Subcutaneous abdominal adipose tissue (tissue), 5 donors: ENCODE measurements at regions not wholly inside any gene's neighbourhood (a gene's known extent, or its start where the extent isn't known, plus 50 kb on each side); places are given as distances from the start of the nearest gene placed in this dataset.

Experiments used
- H3K27ac ChIP-seq: one replicate; pipeline ENCODE4 v1.7.0; 2013; ENCODE audit warnings: low read depth, mild to moderate bottlenecking, inconsistent platforms, low read length, moderate library complexity
- H3K27me3 ChIP-seq, 5 donors: one replicate each; pipeline ENCODE4 v1.7.0; 2013; ENCODE audit warnings: low read length in 5 of 5, inconsistent platforms in 1 of 5; ENCODE audit not compliant: control insufficient read depth in 5 of 5, insufficient read depth in 4 of 5
- H3K36me3 ChIP-seq, 5 donors: one replicate each; pipeline ENCODE4 v1.7.0; 2013; ENCODE audit warnings: low read length in 5 of 5; ENCODE audit not compliant: control insufficient read depth in 5 of 5, insufficient read depth in 5 of 5
- H3K4me1 ChIP-seq, 5 donors: one replicate each; pipeline ENCODE4 v1.7.0; 2013; ENCODE audit warnings: low read length in 5 of 5, mild to moderate bottlenecking in 3 of 5, moderate library complexity in 1 of 5; ENCODE audit not compliant: control insufficient read depth in 5 of 5, insufficient read depth in 5 of 5
- H3K4me3 ChIP-seq, 5 donors: one replicate each; pipeline ENCODE4 v1.7.0; 2013; ENCODE audit warnings: low read length in 5 of 5, low read depth in 1 of 5
- H3K9ac ChIP-seq, 5 donors: one replicate each; pipeline ENCODE4 v1.7.0; 2013; ENCODE audit warnings: low read length in 5 of 5, mild to moderate bottlenecking in 4 of 5, moderate library complexity in 3 of 5
- H3K9me3 ChIP-seq, 5 donors: one replicate each; pipeline ENCODE4 v1.7.0; 2013; ENCODE audit warnings: low read length in 5 of 5; ENCODE audit not compliant: control insufficient read depth in 5 of 5
- donor health status: healthy.
- donor health status: healthy.
- donor health status: healthy.
- donor health status: healthy.
- donor health status: healthy.

GRCh38 chr13:37395544-37395943 is 203.0 kb downstream of the POSTN start:
- Histone ChIP-seq H3K27ac (no peak overlapping the region), H3K4me1 (no peaks in the 10 kb centered on the region), H3K4me3 (no peak overlapping the region), H3K36me3 (no peaks in the 10 kb centered on the region), H3K9ac (no peak overlapping the region), H3K9me3 (peaks cover 0 to 5% (median 0%) of the 10 kb centered on the region in 5 donors), H3K27me3 (no peaks in the 10 kb centered on the region)

GRCh38 chr13:37392389-37392788 is 206.2 kb downstream of the POSTN start:
- no peaks in the 10 kb centered on the region for H3K36me3 ChIP-seq
- H3K27me3 ChIP-seq, result no peaks in the 10 kb centered on the region
- H3K4me1 ChIP-seq, result no peaks in the 10 kb centered on the region
- peaks cover 0 to 5% (median 0%) of the 10 kb centered on the region in 5 donors for H3K9me3 ChIP-seq
- no peak overlapping the region for H3K27ac ChIP-seq
- H3K9ac ChIP-seq, result no peak overlapping the region
- H3K4me3 ChIP-seq, result no peak overlapping the region

- no peak overlapping the region for H3K9ac ChIP-seq
- peaks cover 0 to 3% (median 0%) of the 10 kb centered on the region in 5 donors for H3K9me3 ChIP-seq
- no peaks in the 10 kb centered on the region for H3K4me1 ChIP-seq
- H3K4me3 ChIP-seq, result no peak overlapping the region
- H3K36me3 ChIP-seq, result no peaks in the 10 kb centered on the region
- no peak overlapping the region for H3K27ac ChIP-seq
- no peaks in the 10 kb centered on the region for H3K27me3 ChIP-seq
Measured at GRCh38 chr13:37390735-37391134, 207.8 kb downstream of the POSTN start.

- H3K9me3 ChIP-seq, result no peaks in the 10 kb centered on the region
- H3K27ac ChIP-seq, result no peak overlapping the region
- no peak overlapping the region for H3K9ac ChIP-seq
- H3K4me3 ChIP-seq, result no peak overlapping the region
- no peaks in the 10 kb centered on the region for H3K27me3 ChIP-seq
- no peaks in the 10 kb centered on the region for H3K4me1 ChIP-seq
- H3K36me3 ChIP-seq, result no peaks in the 10 kb centered on the region
Measured at GRCh38 chr13:37385956-37386670, 212.5 kb downstream of the POSTN start.

- no peak overlapping the region for H3K27ac ChIP-seq
- H3K9me3 ChIP-seq, result peaks cover 0 to under 1% (median 0%) of the 10 kb centered on the region in 5 donors
- H3K9ac ChIP-seq, result no peak overlapping the region
Measured at GRCh38 chr13:37385248-37385647, 213.3 kb downstream of the POSTN start.

GRCh38 chr13:37383856-37384370 is 214.7 kb downstream of the POSTN start:
- Histone ChIP-seq H3K9ac (no peak overlapping the region), H3K4me3 (no peak overlapping the region), H3K27me3 (no peaks in the 10 kb centered on the region), H3K9me3 (peaks cover 0 to 3% (median 0%) of the 10 kb centered on the region in 5 donors), H3K4me1 (no peaks in the 10 kb centered on the region), H3K27ac (no peak overlapping the region), H3K36me3 (no peaks in the 10 kb centered on the region)

More at GRCh38 chr13:37385248-37385647, 213.3 kb downstream of the POSTN start:
- Histone ChIP-seq H3K36me3 (no peaks in the 10 kb centered on the region), H3K4me3 (no peak overlapping the region), H3K4me1 (no peaks in the 10 kb centered on the region), H3K27me3 (no peaks in the 10 kb centered on the region)

GRCh38 chr13:37383046-37383445 is 215.5 kb downstream of the POSTN start:
- Histone ChIP-seq H3K4me3 (no peak overlapping the region), H3K27me3 (no peaks in the 10 kb centered on the region), H3K36me3 (no peaks in the 10 kb centered on the region), H3K27ac (no peak overlapping the region), H3K9me3 (peaks cover 0 to 3% (median 0%) of the 10 kb centered on the region in 5 donors), H3K9ac (no peak overlapping the region), H3K4me1 (no peaks in the 10 kb centered on the region)

GRCh38 chr13:37382146-37382545 is 216.4 kb downstream of the POSTN start:
- H3K9me3 ChIP-seq, result peaks cover 0 to 3% (median 0%) of the 10 kb centered on the region in 5 donors

GRCh38 chr13:37381502-37381901 is 217.1 kb downstream of the POSTN start:
- H3K4me3 ChIP-seq, result no peak overlapping the region
- no peaks in the 10 kb centered on the region for H3K4me1 ChIP-seq
- no peaks in the 10 kb centered on the region for H3K27me3 ChIP-seq
- peaks cover 0 to 3% (median 0%) of the 10 kb centered on the region in 5 donors for H3K9me3 ChIP-seq
- no peak overlapping the region for H3K9ac ChIP-seq
- H3K36me3 ChIP-seq, result no peaks in the 10 kb centered on the region
- H3K27ac ChIP-seq, result no peak overlapping the region

More at GRCh38 chr13:37382146-37382545, 216.4 kb downstream of the POSTN start:
- Histone ChIP-seq H3K4me3 (no peak overlapping the region), H3K27me3 (no peaks in the 10 kb centered on the region), H3K4me1 (no peaks in the 10 kb centered on the region), H3K27ac (no peak overlapping the region), H3K9ac (no peak overlapping the region), H3K36me3 (no peaks in the 10 kb centered on the region)

GRCh38 chr13:37379841-37380240 is 218.7 kb downstream of the POSTN start:
- Histone ChIP-seq H3K9me3 (peaks cover 0 to 3% (median 0%) of the 10 kb centered on the region in 5 donors), H3K4me1 (no peaks in the 10 kb centered on the region), H3K27me3 (no peaks in the 10 kb centered on the region), H3K36me3 (no peaks in the 10 kb centered on the region), H3K27ac (no peak overlapping the region), H3K4me3 (no peak overlapping the region), H3K9ac (no peak overlapping the region)
